ENCODE measurements at regions not wholly inside any gene's neighbourhood (a gene's known extent, or its start where the extent isn't known, plus 50 kb on each side); places are given as distances from the start of the nearest gene placed in this dataset.

DNA sequence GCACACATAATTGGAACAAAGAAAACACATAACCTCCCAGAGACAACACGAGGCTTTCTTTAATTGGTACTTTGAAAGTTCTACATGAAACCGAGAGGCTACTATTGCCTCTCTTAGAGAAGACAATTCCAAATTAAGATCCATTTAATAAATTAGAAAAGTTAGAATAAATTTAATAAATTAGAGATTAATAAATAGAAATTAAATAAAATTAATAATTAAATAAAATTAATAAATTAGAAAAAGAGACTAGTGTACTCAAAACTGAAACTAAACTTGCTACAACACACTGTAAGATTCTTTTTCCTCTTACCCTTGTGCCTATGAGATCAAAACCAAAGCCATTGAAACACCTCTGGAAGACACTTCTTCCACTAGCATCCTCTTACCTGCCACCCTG is 199.0 kb downstream of the URB2 start:
- TF ChIP-seq, protein P1, sequence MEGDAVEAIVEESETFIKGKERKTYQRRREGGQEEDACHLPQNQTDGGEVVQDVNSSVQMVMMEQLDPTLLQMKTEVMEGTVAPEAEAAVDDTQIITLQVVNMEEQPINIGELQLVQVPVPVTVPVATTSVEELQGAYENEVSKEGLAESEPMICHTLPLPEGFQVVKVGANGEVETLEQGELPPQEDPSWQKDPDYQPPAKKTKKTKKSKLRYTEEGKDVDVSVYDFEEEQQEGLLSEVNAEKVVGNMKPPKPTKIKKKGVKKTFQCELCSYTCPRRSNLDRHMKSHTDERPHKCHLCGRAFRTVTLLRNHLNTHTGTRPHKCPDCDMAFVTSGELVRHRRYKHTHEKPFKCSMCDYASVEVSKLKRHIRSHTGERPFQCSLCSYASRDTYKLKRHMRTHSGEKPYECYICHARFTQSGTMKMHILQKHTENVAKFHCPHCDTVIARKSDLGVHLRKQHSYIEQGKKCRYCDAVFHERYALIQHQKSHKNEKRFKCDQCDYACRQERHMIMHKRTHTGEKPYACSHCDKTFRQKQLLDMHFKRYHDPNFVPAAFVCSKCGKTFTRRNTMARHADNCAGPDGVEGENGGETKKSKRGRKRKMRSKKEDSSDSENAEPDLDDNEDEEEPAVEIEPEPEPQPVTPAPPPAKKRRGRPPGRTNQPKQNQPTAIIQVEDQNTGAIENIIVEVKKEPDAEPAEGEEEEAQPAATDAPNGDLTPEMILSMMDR (IDR thresholded peaks at IDR 0.05): no peak
- no peaks in the 10 kb centered on the region for H3K36me3 ChIP-seq
- H3K9me3 ChIP-seq: no peaks in the 10 kb centered on the region
- no peak overlapping the region for H3K4me3 ChIP-seq
- no peaks in the 10 kb centered on the region for H3K27me3 ChIP-seq
- H3K27ac ChIP-seq: no peak overlapping the region
- peaks cover 0 to 10% of the 10 kb centered on the region in 2 donors for H3K4me1 ChIP-seq
- DNase-seq (ENCODE audit: low spot score): no peak

DNA sequence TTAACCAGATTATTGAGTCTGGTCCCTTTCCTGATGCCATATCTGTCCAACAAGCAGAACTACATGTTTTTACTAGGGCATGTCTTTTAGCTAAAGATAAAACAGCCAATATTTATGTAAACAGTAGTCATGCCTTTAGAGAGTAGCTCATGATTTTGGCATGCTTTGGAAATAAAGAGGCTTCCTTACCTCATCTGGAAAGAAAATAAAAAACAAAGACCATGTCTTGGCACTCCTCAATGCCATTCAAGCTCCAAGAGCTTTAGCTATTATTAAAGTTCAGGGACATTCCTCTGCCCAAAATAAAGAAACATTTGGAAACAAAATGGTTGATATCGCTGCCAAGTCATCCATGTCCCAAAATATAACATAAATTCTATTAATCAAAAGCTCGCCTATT is 202.4 kb downstream of the URB2 start:
- H3K27me3 ChIP-seq: no peaks in the 10 kb centered on the region
- H3K9me3 ChIP-seq: no peaks in the 10 kb centered on the region
- no peak for DNase-seq (ENCODE audit: low spot score)
- H3K4me3 ChIP-seq: no peak overlapping the region
- H3K36me3 ChIP-seq: no peaks in the 10 kb centered on the region
- H3K4me1 ChIP-seq: peaks cover 0 to 10% of the 10 kb centered on the region in 2 donors
- TF ChIP-seq, protein P1 (IDR thresholded peaks at IDR 0.05): no peak
- H3K27ac ChIP-seq: no peak overlapping the region

DNA sequence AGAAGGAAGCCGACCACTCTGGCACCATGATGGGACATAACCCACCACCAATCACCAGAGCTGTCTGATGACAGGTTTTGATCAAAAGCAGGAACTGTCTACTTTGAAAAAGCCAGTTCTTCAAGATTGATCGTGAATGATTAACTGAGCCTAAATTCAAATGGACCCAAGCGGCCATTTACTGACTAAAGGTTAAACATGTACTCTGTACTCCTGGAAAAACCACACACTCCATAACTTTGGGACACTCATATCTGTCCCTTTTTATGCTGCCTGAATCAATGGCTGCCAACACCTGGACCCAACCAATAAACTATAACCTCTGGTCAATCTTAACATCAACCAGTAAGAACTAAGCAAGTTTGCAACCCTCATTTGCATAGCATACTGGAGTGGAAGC is 206.6 kb downstream of the URB2 start:
- TF ChIP-seq, protein P1 (IDR thresholded peaks at IDR 0.05): no peak
- Histone ChIP-seq H3K27me3 (no peaks in the 10 kb centered on the region), H3K27ac (no peak overlapping the region), H3K4me3 (no peak overlapping the region), H3K36me3 (no peaks in the 10 kb centered on the region), H3K9me3 (no peaks in the 10 kb centered on the region), H3K4me1 (peaks cover 0 to 10% of the 10 kb centered on the region in 2 donors)
- no peak for DNase-seq (ENCODE audit: low spot score)

DNA sequence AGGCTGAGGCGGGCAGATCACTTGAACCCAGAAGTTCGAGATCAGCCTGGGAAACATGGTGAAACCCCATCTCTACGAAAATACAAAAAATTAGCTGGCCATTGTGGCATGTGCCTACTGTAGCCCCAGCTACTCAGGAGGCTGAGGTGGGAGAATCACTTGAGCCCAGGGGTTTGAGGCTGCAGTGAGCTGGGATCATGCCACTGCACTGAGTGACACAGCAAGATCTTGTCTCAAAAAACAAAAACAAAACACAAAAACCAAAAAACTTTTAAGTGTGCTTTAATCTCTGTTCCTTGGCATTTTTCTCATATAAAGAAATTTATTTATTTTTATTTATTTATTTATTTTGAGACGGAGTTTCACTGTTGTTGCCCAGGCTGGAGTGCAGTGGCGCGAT is 208.2 kb downstream of the URB2 start:
- no peaks in the 10 kb centered on the region for H3K27me3 ChIP-seq
- H3K4me1 ChIP-seq: no peaks in the 10 kb centered on the region
- no peaks in the 10 kb centered on the region for H3K36me3 ChIP-seq
- no peaks in the 10 kb centered on the region for H3K9me3 ChIP-seq
- DNase-seq (ENCODE audit: low spot score): no peak
- H3K4me3 ChIP-seq: no peak overlapping the region
- no peak overlapping the region for H3K27ac ChIP-seq
- TF ChIP-seq, protein P1 (IDR thresholded peaks at IDR 0.05): no peak

DNA sequence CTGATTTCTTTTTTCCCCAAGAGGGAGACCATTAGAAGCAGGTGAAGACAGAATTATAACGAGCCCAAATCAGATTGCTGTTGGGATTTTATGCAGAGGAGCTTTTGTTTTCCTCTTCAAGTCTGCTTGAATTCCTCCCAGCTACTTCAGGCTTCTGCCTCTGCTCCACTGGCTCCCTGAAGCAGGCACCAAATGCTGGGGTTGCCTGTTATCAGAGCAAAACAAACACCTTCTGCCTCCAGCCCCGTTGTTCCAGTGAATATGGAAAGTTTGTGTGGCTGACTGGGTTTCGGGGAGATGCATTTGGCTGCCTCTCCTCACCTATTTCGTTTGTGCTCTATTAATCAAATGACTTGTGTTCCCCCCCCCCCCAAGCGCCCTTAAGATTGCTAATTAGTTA is 209.2 kb downstream of the URB2 start:
- Histone ChIP-seq H3K27ac (no peak overlapping the region), H3K36me3 (no peaks in the 10 kb centered on the region), H3K27me3 (no peaks in the 10 kb centered on the region), H3K4me1 (no peaks in the 10 kb centered on the region), H3K4me3 (no peak overlapping the region), H3K9me3 (no peaks in the 10 kb centered on the region)
- TF ChIP-seq, protein P1 (IDR thresholded peaks at IDR 0.05): no peak
- DNase-seq (ENCODE audit: low spot score): no peak

DNA sequence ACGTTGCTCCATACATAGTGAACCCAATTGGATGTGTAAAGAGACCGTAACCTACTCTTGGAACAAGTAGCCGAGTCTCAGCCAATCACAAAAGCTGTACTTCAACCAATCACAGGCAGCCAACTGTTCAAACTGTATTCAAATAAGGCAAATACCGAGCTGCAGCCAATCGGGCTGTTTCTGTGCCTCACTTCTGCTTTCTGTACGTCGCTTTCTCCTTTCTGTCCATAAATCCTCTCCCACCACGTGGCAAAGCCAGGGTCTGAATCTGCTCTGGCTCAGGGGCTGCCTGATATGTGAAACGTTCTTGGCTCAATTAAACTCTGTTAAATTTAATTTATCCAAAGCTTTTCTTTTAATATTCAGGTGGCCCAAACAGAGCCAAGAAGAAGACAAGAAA is 210.3 kb downstream of the URB2 start:
- TF ChIP-seq, protein P1 (IDR thresholded peaks at IDR 0.05): no peak
- Histone ChIP-seq H3K9me3 (no peaks in the 10 kb centered on the region), H3K36me3 (no peaks in the 10 kb centered on the region), H3K27me3 (no peaks in the 10 kb centered on the region), H3K4me1 (no peaks in the 10 kb centered on the region), H3K27ac (no peak overlapping the region), H3K4me3 (no peak overlapping the region)
- no peak for DNase-seq (ENCODE audit: low spot score)

Data from right atrium auricular region (tissue), 2 donors.